ENCODE measurements at regions not wholly inside any gene's neighbourhood (a gene's known extent, or its start where the extent isn't known, plus 50 kb on each side); places are given as distances from the start of the nearest gene placed in this dataset.

GRCh38 chr1:95703046-95703445, 469.0 kb downstream of the RWDD3 start:
- Histone ChIP-seq H3K4me1 (ENCODE audit: low read length) (no peaks in the 10 kb centered on the region), H3K27ac (ENCODE audit: low read length) (no peak overlapping the region), H3K79me2 (ENCODE audit: low read length) (no peaks in the 10 kb centered on the region), H3K9me3 (ENCODE audit: low read length) (peaks cover 20% of the 10 kb centered on the region), H3K4me2 (ENCODE audit: low read depth, low read length, poor library complexity, severe bottlenecking) (no peak overlapping the region), H3K9ac (ENCODE audit: low read length) (no peak overlapping the region), H3K9me2 (replicated peaks; ENCODE audit: insufficient read depth, low read length) (0 out of 2 replicates have a peak, but pooled peaks cover 3% of the 10 kb centered on the region), H3K36me3 (ENCODE audit: insufficient read depth, low read length) (no peaks in the 10 kb centered on the region), H2AFZ (ENCODE audit: low read length) (no peak overlapping the region), H4K20me1 (ENCODE audit: insufficient read depth, low read depth, low read length) (no peaks in the 10 kb centered on the region), H3K4me3 (ENCODE audit: low read length) (no peak overlapping the region), H3K27me3 (ENCODE audit: low read length) (no peaks in the 10 kb centered on the region)
- DNase-seq, result no peak

DNA sequence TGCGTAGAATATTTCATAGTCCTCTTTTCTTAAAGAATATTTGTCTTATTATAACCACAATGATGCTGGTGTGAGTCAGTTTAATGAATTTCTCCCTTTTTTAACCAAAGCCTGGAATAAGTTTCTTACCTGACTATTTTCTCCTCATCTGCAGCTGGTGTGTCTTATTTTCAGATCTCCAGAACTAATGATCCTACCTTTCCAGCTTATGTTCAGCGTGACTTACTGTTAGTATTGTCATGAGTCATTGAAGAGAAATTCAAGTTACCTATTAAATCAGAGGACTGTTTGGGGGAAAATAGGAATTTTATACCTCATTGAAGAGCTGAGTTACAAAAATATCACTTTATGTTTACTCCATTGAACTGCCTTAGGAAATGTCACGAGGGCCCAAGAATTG, 482.1 kb downstream of the RWDD3 start:
- H2AFZ ChIP-seq (ENCODE audit: low read length), result no peak overlapping the region
- no peak overlapping the region for H3K27ac ChIP-seq (ENCODE audit: low read length)
- DNase-seq, result no peak
- no peak overlapping the region for H3K4me3 ChIP-seq (ENCODE audit: low read length)
- H3K4me2 ChIP-seq (ENCODE audit: low read depth, low read length, poor library complexity, severe bottlenecking), result no peak overlapping the region
- no peaks in the 10 kb centered on the region for H3K4me1 ChIP-seq (ENCODE audit: low read length)
- H3K9me2 ChIP-seq (replicated peaks; ENCODE audit: insufficient read depth, low read length), result no peaks in the 10 kb centered on the region
- H3K79me2 ChIP-seq (ENCODE audit: low read length), result no peaks in the 10 kb centered on the region
- no peak overlapping the region for H3K9ac ChIP-seq (ENCODE audit: low read length)
- no peaks in the 10 kb centered on the region for H3K36me3 ChIP-seq (ENCODE audit: insufficient read depth, low read length)
- H4K20me1 ChIP-seq (ENCODE audit: insufficient read depth, low read depth, low read length), result no peaks in the 10 kb centered on the region
- H3K9me3 ChIP-seq (ENCODE audit: low read length), result no peaks in the 10 kb centered on the region
- H3K27me3 ChIP-seq (ENCODE audit: low read length), result no peaks in the 10 kb centered on the region

- Histone ChIP-seq H4K20me1 (ENCODE audit: insufficient read depth, low read depth, low read length) (no peaks in the 10 kb centered on the region), H3K36me3 (ENCODE audit: insufficient read depth, low read length) (no peaks in the 10 kb centered on the region)
Observed at GRCh38 chr1:95716550-95716949, 482.5 kb downstream of the RWDD3 start.

DNA sequence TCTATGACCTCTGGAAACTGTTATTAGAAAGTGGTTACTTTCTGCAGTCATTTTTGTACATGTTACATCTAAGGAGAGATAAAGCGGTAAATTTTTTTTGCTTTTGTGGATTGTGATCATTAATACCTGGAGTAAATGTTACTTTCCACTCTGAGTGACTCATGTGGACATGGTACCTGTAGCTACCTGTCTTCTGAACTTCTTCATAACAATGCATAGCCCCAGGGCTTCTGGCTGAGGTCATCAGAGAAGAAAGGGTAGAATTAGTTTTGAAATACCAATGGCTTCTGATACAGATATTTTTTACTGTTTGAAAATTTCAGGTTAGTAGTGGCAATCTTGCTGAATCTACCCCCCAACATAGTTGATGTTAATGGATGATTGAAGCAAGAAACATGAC, 489.3 kb downstream of the RWDD3 start:
- no peak overlapping the region for H3K4me2 ChIP-seq (ENCODE audit: low read depth, low read length, poor library complexity, severe bottlenecking)
- H4K20me1 ChIP-seq (ENCODE audit: insufficient read depth, low read depth, low read length), result no peaks in the 10 kb centered on the region
- H3K9me3 ChIP-seq (ENCODE audit: low read length), result no peaks in the 10 kb centered on the region
- no peak overlapping the region for H2AFZ ChIP-seq (ENCODE audit: low read length)
- no peaks in the 10 kb centered on the region for H3K36me3 ChIP-seq (ENCODE audit: insufficient read depth, low read length)
- H3K27me3 ChIP-seq (ENCODE audit: low read length), result no peaks in the 10 kb centered on the region
- H3K79me2 ChIP-seq (ENCODE audit: low read length), result no peaks in the 10 kb centered on the region
- no peak overlapping the region for H3K9ac ChIP-seq (ENCODE audit: low read length)
- H3K4me3 ChIP-seq (ENCODE audit: low read length), result no peak overlapping the region
- no peaks in the 10 kb centered on the region for H3K4me1 ChIP-seq (ENCODE audit: low read length)
- H3K9me2 ChIP-seq (replicated peaks; ENCODE audit: insufficient read depth, low read length), result no peaks in the 10 kb centered on the region
- H3K27ac ChIP-seq (ENCODE audit: low read length), result no peak overlapping the region
- no peak for DNase-seq

More at GRCh38 chr1:95716550-95716949, 482.5 kb downstream of the RWDD3 start:
- no peaks in the 10 kb centered on the region for H3K9me2 ChIP-seq (replicated peaks; ENCODE audit: insufficient read depth, low read length)
- H3K4me2 ChIP-seq (ENCODE audit: low read depth, low read length, poor library complexity, severe bottlenecking), result no peak overlapping the region
- H2AFZ ChIP-seq (ENCODE audit: low read length), result no peak overlapping the region
- no peaks in the 10 kb centered on the region for H3K9me3 ChIP-seq (ENCODE audit: low read length)
- H3K79me2 ChIP-seq (ENCODE audit: low read length), result no peaks in the 10 kb centered on the region
- no peak overlapping the region for H3K9ac ChIP-seq (ENCODE audit: low read length)
- DNase-seq, result no peak
- no peak overlapping the region for H3K4me3 ChIP-seq (ENCODE audit: low read length)
- no peaks in the 10 kb centered on the region for H3K27me3 ChIP-seq (ENCODE audit: low read length)
- no peaks in the 10 kb centered on the region for H3K4me1 ChIP-seq (ENCODE audit: low read length)
- H3K27ac ChIP-seq (ENCODE audit: low read length), result no peak overlapping the region

DNA sequence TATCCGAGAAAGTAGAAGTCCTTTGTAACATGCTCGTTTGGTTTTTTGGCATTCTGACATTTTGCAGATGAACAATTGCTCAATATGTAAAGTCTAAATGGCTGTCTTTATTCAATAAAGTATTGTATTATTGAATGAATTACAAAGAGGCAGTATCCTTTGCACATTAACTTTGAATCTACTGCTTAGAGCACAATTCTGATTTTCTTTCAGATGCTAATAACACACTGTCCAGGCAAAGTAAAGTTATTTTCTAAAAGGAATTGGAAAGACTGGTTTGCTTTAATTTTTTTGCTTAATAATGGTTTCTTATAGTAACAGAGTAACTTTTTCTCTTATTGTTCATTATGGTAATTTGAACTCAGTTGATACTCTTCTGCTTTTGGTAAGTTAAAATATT, 494.8 kb downstream of the RWDD3 start:
- H3K27me3 ChIP-seq (ENCODE audit: low read length), result no peaks in the 10 kb centered on the region
- no peaks in the 10 kb centered on the region for H3K4me1 ChIP-seq (ENCODE audit: low read length)
- H3K79me2 ChIP-seq (ENCODE audit: low read length), result no peaks in the 10 kb centered on the region
- no peaks in the 10 kb centered on the region for H4K20me1 ChIP-seq (ENCODE audit: insufficient read depth, low read depth, low read length)
- no peak overlapping the region for H3K27ac ChIP-seq (ENCODE audit: low read length)
- no peak for DNase-seq
- no peaks in the 10 kb centered on the region for H3K9me2 ChIP-seq (replicated peaks; ENCODE audit: insufficient read depth, low read length)
- no peak overlapping the region for H2AFZ ChIP-seq (ENCODE audit: low read length)
- H3K4me3 ChIP-seq (ENCODE audit: low read length), result no peak overlapping the region
- H3K9ac ChIP-seq (ENCODE audit: low read length), result no peak overlapping the region
- H3K4me2 ChIP-seq (ENCODE audit: low read depth, low read length, poor library complexity, severe bottlenecking), result no peak overlapping the region
- no peaks in the 10 kb centered on the region for H3K9me3 ChIP-seq (ENCODE audit: low read length)
- no peaks in the 10 kb centered on the region for H3K36me3 ChIP-seq (ENCODE audit: insufficient read depth, low read length)

DNA sequence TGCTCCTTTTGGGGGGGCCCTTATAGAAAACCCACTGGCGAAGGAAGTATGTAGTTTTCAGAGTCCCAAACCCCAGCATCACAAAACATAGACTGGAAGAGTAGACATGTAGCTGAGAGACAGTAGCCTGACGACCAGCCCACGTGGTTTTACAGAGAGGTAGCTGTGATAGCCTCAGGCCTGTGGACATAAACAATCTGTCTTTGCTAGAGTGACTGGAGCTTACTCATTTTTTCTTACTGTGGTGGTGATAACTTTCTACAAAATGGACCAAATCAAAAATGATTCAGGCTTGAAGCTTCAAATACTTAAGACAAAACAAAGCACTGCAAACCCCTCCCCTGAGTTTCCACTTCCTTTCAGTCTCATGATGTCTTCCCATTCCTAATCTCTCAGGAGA, 497.0 kb downstream of the RWDD3 start:
- H3K36me3 ChIP-seq (ENCODE audit: insufficient read depth, low read length), result no peaks in the 10 kb centered on the region
- H4K20me1 ChIP-seq (ENCODE audit: insufficient read depth, low read depth, low read length), result no peaks in the 10 kb centered on the region
- H3K4me2 ChIP-seq (ENCODE audit: low read depth, low read length, poor library complexity, severe bottlenecking), result no peak overlapping the region
- no peaks in the 10 kb centered on the region for H3K9me2 ChIP-seq (replicated peaks; ENCODE audit: insufficient read depth, low read length)
- H2AFZ ChIP-seq (ENCODE audit: low read length), result no peak overlapping the region
- H3K79me2 ChIP-seq (ENCODE audit: low read length), result no peaks in the 10 kb centered on the region
- H3K4me3 ChIP-seq (ENCODE audit: low read length), result no peak overlapping the region
- no peaks in the 10 kb centered on the region for H3K4me1 ChIP-seq (ENCODE audit: low read length)
- no peak overlapping the region for H3K9ac ChIP-seq (ENCODE audit: low read length)
- DNase-seq, result no peak
- H3K27ac ChIP-seq (ENCODE audit: low read length), result no peak overlapping the region
- no peaks in the 10 kb centered on the region for H3K9me3 ChIP-seq (ENCODE audit: low read length)
- no peaks in the 10 kb centered on the region for H3K27me3 ChIP-seq (ENCODE audit: low read length)

GRCh38 chr1:95731466-95731865, 497.5 kb downstream of the RWDD3 start:
- H3K27ac ChIP-seq (ENCODE audit: low read length), result no peak overlapping the region
- no peaks in the 10 kb centered on the region for H4K20me1 ChIP-seq (ENCODE audit: insufficient read depth, low read depth, low read length)
- H2AFZ ChIP-seq (ENCODE audit: low read length), result no peak overlapping the region
- H3K4me2 ChIP-seq (ENCODE audit: low read depth, low read length, poor library complexity, severe bottlenecking), result no peak overlapping the region
- H3K79me2 ChIP-seq (ENCODE audit: low read length), result no peaks in the 10 kb centered on the region
- no peaks in the 10 kb centered on the region for H3K36me3 ChIP-seq (ENCODE audit: insufficient read depth, low read length)
- H3K27me3 ChIP-seq (ENCODE audit: low read length), result no peaks in the 10 kb centered on the region
- H3K9me3 ChIP-seq (ENCODE audit: low read length), result no peaks in the 10 kb centered on the region
- DNase-seq, result no peak
- H3K9ac ChIP-seq (ENCODE audit: low read length), result no peak overlapping the region
- no peak overlapping the region for H3K4me3 ChIP-seq (ENCODE audit: low read length)
- no peaks in the 10 kb centered on the region for H3K4me1 ChIP-seq (ENCODE audit: low read length)
- no peaks in the 10 kb centered on the region for H3K9me2 ChIP-seq (replicated peaks; ENCODE audit: insufficient read depth, low read length)

GRCh38 chr1:95733031-95733430, 499.0 kb downstream of the RWDD3 start:
- Histone ChIP-seq H3K9me2 (replicated peaks; ENCODE audit: insufficient read depth, low read length) (no peaks in the 10 kb centered on the region), H3K36me3 (ENCODE audit: insufficient read depth, low read length) (no peaks in the 10 kb centered on the region), H3K27ac (ENCODE audit: low read length) (no peak overlapping the region), H3K9me3 (ENCODE audit: low read length) (no peaks in the 10 kb centered on the region), H2AFZ (ENCODE audit: low read length) (no peak overlapping the region), H3K79me2 (ENCODE audit: low read length) (no peaks in the 10 kb centered on the region), H3K4me3 (ENCODE audit: low read length) (no peak overlapping the region), H3K27me3 (ENCODE audit: low read length) (no peaks in the 10 kb centered on the region), H3K4me2 (ENCODE audit: low read depth, low read length, poor library complexity, severe bottlenecking) (no peak overlapping the region), H3K4me1 (ENCODE audit: low read length) (no peaks in the 10 kb centered on the region), H3K9ac (ENCODE audit: low read length) (no peak overlapping the region), H4K20me1 (ENCODE audit: insufficient read depth, low read depth, low read length) (no peaks in the 10 kb centered on the region)
- no peak for DNase-seq

- H3K36me3 ChIP-seq (ENCODE audit: insufficient read depth, low read length), result no peaks in the 10 kb centered on the region
- H3K79me2 ChIP-seq (ENCODE audit: low read length), result no peaks in the 10 kb centered on the region
- no peaks in the 10 kb centered on the region for H3K9me3 ChIP-seq (ENCODE audit: low read length)
- H3K4me1 ChIP-seq (ENCODE audit: low read length), result no peaks in the 10 kb centered on the region
- H4K20me1 ChIP-seq (ENCODE audit: insufficient read depth, low read depth, low read length), result no peaks in the 10 kb centered on the region
- DNase-seq, result no peak
- no peak overlapping the region for H2AFZ ChIP-seq (ENCODE audit: low read length)
- no peaks in the 10 kb centered on the region for H3K27me3 ChIP-seq (ENCODE audit: low read length)
- H3K4me2 ChIP-seq (ENCODE audit: low read depth, low read length, poor library complexity, severe bottlenecking), result no peak overlapping the region
- H3K9ac ChIP-seq (ENCODE audit: low read length), result no peak overlapping the region
- no peak overlapping the region for H3K27ac ChIP-seq (ENCODE audit: low read length)
- H3K4me3 ChIP-seq (ENCODE audit: low read length), result no peak overlapping the region
- H3K9me2 ChIP-seq (replicated peaks; ENCODE audit: insufficient read depth, low read length), result no peaks in the 10 kb centered on the region
Observed at GRCh38 chr1:95733671-95734070, 499.7 kb downstream of the RWDD3 start.
